Cardiac muscle cell (in vitro differentiated cells and primary cell): ENCODE measurements at regions not wholly inside any gene's neighbourhood (a gene's known extent, or its start where the extent isn't known, plus 50 kb on each side); places are given as distances from the start of the nearest gene placed in this dataset.

Experiments used
- DNase-seq, 2 donors: peaks; one replicate each; pipeline versions ENCODE4 v3.0.0 to v3.0.0-alpha.2; 2010 to 2017; ENCODE audit warnings: low read depth in 1 of 2, low spot score in 1 of 2
- H3K27ac ChIP-seq: fragments of 200-600 bp; sonication (generic); 2 replicates; pipeline ENCODE4 v1.5.1; 2016
- H3K27me3 ChIP-seq: fragments of 200-600 bp; sonication (generic); 2 replicates; pipeline ENCODE4 v1.6.0; 2016; ENCODE audit warnings: control low read depth
- H3K36me3 ChIP-seq: fragments of 200-600 bp; sonication (generic); 2 replicates; pipeline ENCODE4 v1.5.1; 2016; ENCODE audit warnings: control low read depth
- H3K4me1 ChIP-seq: fragments of 200-600 bp; sonication (generic); 2 replicates; pipeline ENCODE4 v1.8.1; 2017; ENCODE audit warnings: low read depth, mild to moderate bottlenecking, mixed run types
- H3K4me3 ChIP-seq: fragments of 200-600 bp; sonication (generic); 2 replicates; pipeline ENCODE4 v1.5.1; 2016; ENCODE audit warnings: mild to moderate bottlenecking
- H3K9me3 ChIP-seq: fragments of 200-600 bp; sonication (generic); 2 replicates; pipeline ENCODE4 v1.5.1; 2017; ENCODE audit warnings: low read depth, mild to moderate bottlenecking, control low read depth
- TF ChIP-seq, protein P1 (sequence below): IDR thresholded peaks from 2 replicates; pipeline ENCODE4 v1.5.1; 2012; ENCODE audit warnings: low read depth, mild to moderate bottlenecking, low read length

GRCh38 chr11:112520354-112520753, 259.7 kb upstream of the PLET1 start:
- no peak overlapping the region for H3K27ac ChIP-seq
- TF ChIP-seq, protein P1, sequence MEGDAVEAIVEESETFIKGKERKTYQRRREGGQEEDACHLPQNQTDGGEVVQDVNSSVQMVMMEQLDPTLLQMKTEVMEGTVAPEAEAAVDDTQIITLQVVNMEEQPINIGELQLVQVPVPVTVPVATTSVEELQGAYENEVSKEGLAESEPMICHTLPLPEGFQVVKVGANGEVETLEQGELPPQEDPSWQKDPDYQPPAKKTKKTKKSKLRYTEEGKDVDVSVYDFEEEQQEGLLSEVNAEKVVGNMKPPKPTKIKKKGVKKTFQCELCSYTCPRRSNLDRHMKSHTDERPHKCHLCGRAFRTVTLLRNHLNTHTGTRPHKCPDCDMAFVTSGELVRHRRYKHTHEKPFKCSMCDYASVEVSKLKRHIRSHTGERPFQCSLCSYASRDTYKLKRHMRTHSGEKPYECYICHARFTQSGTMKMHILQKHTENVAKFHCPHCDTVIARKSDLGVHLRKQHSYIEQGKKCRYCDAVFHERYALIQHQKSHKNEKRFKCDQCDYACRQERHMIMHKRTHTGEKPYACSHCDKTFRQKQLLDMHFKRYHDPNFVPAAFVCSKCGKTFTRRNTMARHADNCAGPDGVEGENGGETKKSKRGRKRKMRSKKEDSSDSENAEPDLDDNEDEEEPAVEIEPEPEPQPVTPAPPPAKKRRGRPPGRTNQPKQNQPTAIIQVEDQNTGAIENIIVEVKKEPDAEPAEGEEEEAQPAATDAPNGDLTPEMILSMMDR: no peak
- H3K4me1 ChIP-seq: peaks cover 8% of the 10 kb centered on the region
- H3K36me3 ChIP-seq: no peaks in the 10 kb centered on the region
- no peaks in the 10 kb centered on the region for H3K27me3 ChIP-seq
- no peaks in the 10 kb centered on the region for H3K9me3 ChIP-seq
- no peak overlapping the region for H3K4me3 ChIP-seq
- no peak for DNase-seq

- TF ChIP-seq, protein P1: no peak
- no peak for DNase-seq
- Histone ChIP-seq H3K4me3 (no peak overlapping the region), H3K36me3 (no peaks in the 10 kb centered on the region), H3K9me3 (no peaks in the 10 kb centered on the region), H3K27me3 (no peaks in the 10 kb centered on the region), H3K4me1 (peaks cover 23% of the 10 kb centered on the region), H3K27ac (no peak overlapping the region)
These were observed 261.9 kb upstream of the PLET1 start for GRCh38 chr11:112522536-112522935.

- no peak for DNase-seq
- no peak overlapping the region for H3K4me3 ChIP-seq
- H3K36me3 ChIP-seq: no peaks in the 10 kb centered on the region
- no peaks in the 10 kb centered on the region for H3K27me3 ChIP-seq
- H3K27ac ChIP-seq: no peak overlapping the region
- TF ChIP-seq, protein P1: no peak
- no peaks in the 10 kb centered on the region for H3K9me3 ChIP-seq
- H3K4me1 ChIP-seq: peaks cover 23% of the 10 kb centered on the region
These were observed 262.4 kb upstream of the PLET1 start for GRCh38 chr11:112523031-112523430.

GRCh38 chr11:112523477-112523876, 262.8 kb upstream of the PLET1 start:
- no peaks in the 10 kb centered on the region for H3K9me3 ChIP-seq
- H3K4me1 ChIP-seq: peaks cover 23% of the 10 kb centered on the region
- no peaks in the 10 kb centered on the region for H3K36me3 ChIP-seq
- H3K4me3 ChIP-seq: no peak overlapping the region
- H3K27me3 ChIP-seq: no peaks in the 10 kb centered on the region
- H3K27ac ChIP-seq: no peak overlapping the region
- DNase-seq: peak; percentile 6 to 47
- TF ChIP-seq, protein P1: no peak

- Histone ChIP-seq H3K27ac (no peak overlapping the region), H3K27me3 (no peaks in the 10 kb centered on the region), H3K4me1 (peaks cover 23% of the 10 kb centered on the region), H3K36me3 (no peaks in the 10 kb centered on the region), H3K9me3 (no peaks in the 10 kb centered on the region), H3K4me3 (no peak overlapping the region)
- no peak for DNase-seq
- TF ChIP-seq, protein P1: no peak
These were observed 263.3 kb upstream of the PLET1 start for GRCh38 chr11:112523951-112524350.

GRCh38 chr11:112524798-112525197, 264.1 kb upstream of the PLET1 start:
- TF ChIP-seq, protein P1: no peak
- no peak overlapping the region for H3K27ac ChIP-seq
- no peak for DNase-seq
- no peaks in the 10 kb centered on the region for H3K36me3 ChIP-seq
- H3K9me3 ChIP-seq: no peaks in the 10 kb centered on the region
- peaks cover 23% of the 10 kb centered on the region for H3K4me1 ChIP-seq
- no peak overlapping the region for H3K4me3 ChIP-seq
- H3K27me3 ChIP-seq: no peaks in the 10 kb centered on the region
